Natural killer cell (primary cell): ENCODE measurements at regions not wholly inside any gene's neighbourhood (a gene's known extent, or its start where the extent isn't known, plus 50 kb on each side); places are given as distances from the start of the nearest gene placed in this dataset.

Experiments
- ATAC-seq, 3 donors: fragments of 150-1000 bp in 2 of 3; fragments of 200-7000 bp in 1 of 3; cut with Tn5 transposase; 1 replicate in 1 of 3; 2 replicates in 2 of 3; pipeline ENCODE4 v1.10.0; 2021; ENCODE audit warnings: mild to moderate bottlenecking in 2 of 3, moderate library complexity in 2 of 3
- DNase-seq, 2 donors: peaks; one replicate each; pipeline versions ENCODE4 v3.0.0 to v3.0.0-alpha.2; 2013 to 2021; ENCODE audit warnings: mixed read lengths in 1 of 2
- H3K27ac ChIP-seq: one replicate; pipeline ENCODE4 v1.5.1; 2013; ENCODE audit warnings: mild to moderate bottlenecking, low read length
- H3K27me3 ChIP-seq: one replicate; pipeline ENCODE4 v1.6.1; 2013; ENCODE audit warnings: low read length; ENCODE audit not compliant: control insufficient read depth, insufficient read depth
- H3K36me3 ChIP-seq: one replicate; pipeline ENCODE4 v1.6.1; 2013; ENCODE audit warnings: low read length; ENCODE audit not compliant: control insufficient read depth, insufficient read depth
- H3K4me1 ChIP-seq: one replicate; pipeline ENCODE4 v1.6.1; 2013; ENCODE audit warnings: low read length; ENCODE audit not compliant: control insufficient read depth, insufficient read depth
- H3K4me3 ChIP-seq: one replicate; pipeline ENCODE4 v1.5.1; 2013; ENCODE audit warnings: low read length
- H3K9me3 ChIP-seq: one replicate; pipeline ENCODE4 v1.6.1; 2013; ENCODE audit warnings: low read length; ENCODE audit not compliant: control insufficient read depth, insufficient read depth
- H3K27ac Mint-ChIP-seq, 2 donors: one replicate each; pipeline ENCODE4 v1.8.0; 2022; ENCODE audit warnings: mild to moderate bottlenecking in 2 of 2, mixed read lengths in 2 of 2, moderate library complexity in 1 of 2
- H3K27me3 Mint-ChIP-seq, 2 donors: one replicate each; pipeline ENCODE4 v1.8.0; 2022; ENCODE audit warnings: low read depth in 2 of 2, mixed read lengths in 2 of 2
- H3K36me3 Mint-ChIP-seq: one replicate; pipeline ENCODE4 v1.8.0; 2022; ENCODE audit warnings: mixed read lengths
- H3K4me1 Mint-ChIP-seq, 2 donors: one replicate each; pipeline ENCODE4 v1.8.0; 2022; ENCODE audit warnings: mixed read lengths in 2 of 2
- H3K4me3 Mint-ChIP-seq: one replicate; pipeline ENCODE4 v1.8.0; 2022; ENCODE audit warnings: mild to moderate bottlenecking, moderate library complexity, mixed read lengths
- H3K9me3 Mint-ChIP-seq, 2 donors: one replicate each; pipeline ENCODE4 v1.8.0; 2022; ENCODE audit warnings: mixed read lengths in 2 of 2
- CTCF ChIP-seq: fragments of 200-600 bp; IDR thresholded peaks from one replicate; pipeline ENCODE4 v1.8.0; 2022; ENCODE audit warnings: antibody characterized with exemption
- WGBS: methylation state at CpG from one replicate; pipeline ENCODE4 v1.1.7; 2013; ENCODE audit warnings: missing lambda C conversion rate; ENCODE audit not compliant: insufficient coverage; 5-methylcytosine and 5-hydroxymethylcytosine counted together
- intact Hi-C: fragments of 100-400 bp; cut with micrococcal nuclease; formaldehyde crosslinking; loops from one replicate; pipeline ENCODE4 v1.14.2; 2022

GRCh38 chr2:195513119-195513518 is 143.9 kb upstream of the SLC39A10 start:
- H3K27me3 ChIP-seq = no peaks in the 10 kb centered on the region
- WGBS = 68% methylated on average over 9 of the region's 9 CpGs
- Mint-ChIP-seq H3K4me3 (no peak overlapping the region), H3K36me3 (no peaks in the 10 kb centered on the region), H3K4me1 (peaks cover 0 to 3% of the 10 kb centered on the region in 2 donors), H3K27ac (no peak overlapping the region), H3K9me3 (no peaks in the 10 kb centered on the region), H3K27me3 (no peaks in the 10 kb centered on the region)
- no peaks in the 10 kb centered on the region for H3K36me3 ChIP-seq
- H3K4me1 ChIP-seq = no peaks in the 10 kb centered on the region
- no peak for TF ChIP-seq CTCF
- no peak overlapping the region for H3K4me3 ChIP-seq
- DNase-seq (no peak), ATAC-seq (no peak)
- no peaks in the 10 kb centered on the region for H3K9me3 ChIP-seq
- no peak overlapping the region for H3K27ac ChIP-seq
- intact Hi-C loops = no loop called here

- no peaks in the 10 kb centered on the region for H3K36me3 ChIP-seq
- H3K4me3 ChIP-seq = no peak overlapping the region
- H3K9me3 Mint-ChIP-seq = no peaks in the 10 kb centered on the region
- H3K9me3 ChIP-seq = no peaks in the 10 kb centered on the region
- H3K27ac ChIP-seq = no peak overlapping the region
- H3K36me3 Mint-ChIP-seq = no peaks in the 10 kb centered on the region
- H3K27me3 ChIP-seq = no peaks in the 10 kb centered on the region
- H3K4me1 Mint-ChIP-seq = no peaks in the 10 kb centered on the region
- DNase-seq = no peak
- H3K4me3 Mint-ChIP-seq = no peak overlapping the region
- intact Hi-C loops = no loop called here
- TF ChIP-seq CTCF = no peak
- H3K4me1 ChIP-seq = no peaks in the 10 kb centered on the region
- ATAC-seq = no peak
- H3K27ac Mint-ChIP-seq = no peak overlapping the region
- H3K27me3 Mint-ChIP-seq = no peaks in the 10 kb centered on the region
- WGBS = 97% methylated on average over 1 of the region's 1 CpG
Measured at GRCh38 chr2:195509551-195509950, 147.5 kb upstream of the SLC39A10 start.

GRCh38 chr2:195508139-195508455 is 148.9 kb upstream of the SLC39A10 start:
- Histone ChIP-seq H3K4me1 (peaks cover 6% of the 10 kb centered on the region), H3K27ac (no peak overlapping the region), H3K4me3 (no peak overlapping the region), H3K27me3 (no peaks in the 10 kb centered on the region), H3K9me3 (no peaks in the 10 kb centered on the region), H3K36me3 (no peaks in the 10 kb centered on the region)
- Mint-ChIP-seq H3K36me3 (no peaks in the 10 kb centered on the region), H3K4me1 (peaks cover 2% of the 10 kb centered on the region in 2 donors), H3K9me3 (no peaks in the 10 kb centered on the region), H3K27ac (no peak overlapping the region), H3K4me3 (no peak overlapping the region), H3K27me3 (no peaks in the 10 kb centered on the region)
- no CpG with 5 or more reads among the region's 1 CpG for WGBS
- ATAC-seq (no peak), DNase-seq (no peak)
- TF ChIP-seq CTCF = no peak
- intact Hi-C loops = no loop called here

- Histone ChIP-seq H3K4me3 (no peak overlapping the region), H3K9me3 (no peaks in the 10 kb centered on the region), H3K4me1 (peaks cover 8% of the 10 kb centered on the region), H3K27ac (no peak overlapping the region), H3K27me3 (no peaks in the 10 kb centered on the region), H3K36me3 (no peaks in the 10 kb centered on the region)
- no peak for DNase-seq
- H3K27ac Mint-ChIP-seq = no peak overlapping the region
- no peak for ATAC-seq
- H3K4me3 Mint-ChIP-seq = no peak overlapping the region
- H3K9me3 Mint-ChIP-seq = no peaks in the 10 kb centered on the region
- TF ChIP-seq CTCF = no peak
- no peaks in the 10 kb centered on the region for H3K36me3 Mint-ChIP-seq
- 83% methylated on average over 3 of the region's 3 CpGs for WGBS
- no peaks in the 10 kb centered on the region for H3K27me3 Mint-ChIP-seq
- intact Hi-C loops = no loop called here
- H3K4me1 Mint-ChIP-seq = peaks cover 6 to 7% of the 10 kb centered on the region in 2 donors
Measured at GRCh38 chr2:195507447-195508138, 149.4 kb upstream of the SLC39A10 start.
